ENCODE measurements at regions not wholly inside any gene's neighbourhood (a gene's known extent, or its start where the extent isn't known, plus 50 kb on each side); places are given as distances from the start of the nearest gene placed in this dataset.

- TF ChIP-seq, protein P1, sequence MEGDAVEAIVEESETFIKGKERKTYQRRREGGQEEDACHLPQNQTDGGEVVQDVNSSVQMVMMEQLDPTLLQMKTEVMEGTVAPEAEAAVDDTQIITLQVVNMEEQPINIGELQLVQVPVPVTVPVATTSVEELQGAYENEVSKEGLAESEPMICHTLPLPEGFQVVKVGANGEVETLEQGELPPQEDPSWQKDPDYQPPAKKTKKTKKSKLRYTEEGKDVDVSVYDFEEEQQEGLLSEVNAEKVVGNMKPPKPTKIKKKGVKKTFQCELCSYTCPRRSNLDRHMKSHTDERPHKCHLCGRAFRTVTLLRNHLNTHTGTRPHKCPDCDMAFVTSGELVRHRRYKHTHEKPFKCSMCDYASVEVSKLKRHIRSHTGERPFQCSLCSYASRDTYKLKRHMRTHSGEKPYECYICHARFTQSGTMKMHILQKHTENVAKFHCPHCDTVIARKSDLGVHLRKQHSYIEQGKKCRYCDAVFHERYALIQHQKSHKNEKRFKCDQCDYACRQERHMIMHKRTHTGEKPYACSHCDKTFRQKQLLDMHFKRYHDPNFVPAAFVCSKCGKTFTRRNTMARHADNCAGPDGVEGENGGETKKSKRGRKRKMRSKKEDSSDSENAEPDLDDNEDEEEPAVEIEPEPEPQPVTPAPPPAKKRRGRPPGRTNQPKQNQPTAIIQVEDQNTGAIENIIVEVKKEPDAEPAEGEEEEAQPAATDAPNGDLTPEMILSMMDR (IDR thresholded peaks at IDR 0.05) = no peak
- no peak for TF ChIP-seq SIN3A (IDR thresholded peaks at IDR 0.05; ENCODE audit: borderline replicate concordance, low read depth, low read length)
- no peak for TF ChIP-seq RCOR1 (IDR thresholded peaks at IDR 0.05; ENCODE audit: low read length)
- TF ChIP-seq JUND (IDR thresholded peaks at IDR 0.05) = no peak
- TF ChIP-seq MXI1 (IDR thresholded peaks at IDR 0.05; ENCODE audit: low read depth, low read length) = no peak
- TF ChIP-seq EP300 (IDR thresholded peaks at IDR 0.05; ENCODE audit: borderline replicate concordance in 1 of 2, low read depth in 1 of 2, low read length in 1 of 2) = no peak
- TF ChIP-seq POLR2AphosphoS5 (IDR thresholded peaks at IDR 0.05; ENCODE audit: low read depth, low read length) = no peak
- no peak for TF ChIP-seq GABPA (IDR thresholded peaks at IDR 0.05; ENCODE audit: low read depth)
- TF ChIP-seq, protein P2, sequence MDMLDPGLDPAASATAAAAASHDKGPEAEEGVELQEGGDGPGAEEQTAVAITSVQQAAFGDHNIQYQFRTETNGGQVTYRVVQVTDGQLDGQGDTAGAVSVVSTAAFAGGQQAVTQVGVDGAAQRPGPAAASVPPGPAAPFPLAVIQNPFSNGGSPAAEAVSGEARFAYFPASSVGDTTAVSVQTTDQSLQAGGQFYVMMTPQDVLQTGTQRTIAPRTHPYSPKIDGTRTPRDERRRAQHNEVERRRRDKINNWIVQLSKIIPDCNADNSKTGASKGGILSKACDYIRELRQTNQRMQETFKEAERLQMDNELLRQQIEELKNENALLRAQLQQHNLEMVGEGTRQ (IDR thresholded peaks at IDR 0.05; ENCODE audit: borderline replicate concordance, low read depth, low read length) = no peak
- no peak for TF ChIP-seq TAF1 (IDR thresholded peaks at IDR 0.05; ENCODE audit: borderline replicate concordance, low read depth, low read length)
- no peak for TF ChIP-seq NFIC (IDR thresholded peaks at IDR 0.05; ENCODE audit: borderline replicate concordance)
- no peak for TF ChIP-seq ZBTB33 (IDR thresholded peaks at IDR 0.05; ENCODE audit: borderline replicate concordance, low read depth)
- TF ChIP-seq CHD2 (IDR thresholded peaks at IDR 0.05; ENCODE audit: low read length, partially characterized antibody) = no peak
Measured at GRCh38 chr4:53785996-53786395, 194.7 kb upstream of the LNX1 start.
